B cell (primary cell): ENCODE measurements at regions not wholly inside any gene's neighbourhood (a gene's known extent, or its start where the extent isn't known, plus 50 kb on each side); places are given as distances from the start of the nearest gene placed in this dataset.

Source experiments
- CTCF ChIP-seq: fragments of 200-600 bp; IDR thresholded peaks from one replicate; pipeline ENCODE4 v1.8.0; 2022; ENCODE audit warnings: antibody characterized with exemption, mild to moderate bottlenecking
- EZH2 ChIP-seq: IDR thresholded peaks from 2 replicates; pipeline ENCODE4 v1.6.1; 2012; ENCODE audit warnings: borderline replicate concordance, low read depth, mild to moderate bottlenecking, moderate library complexity, low read length; ENCODE audit not compliant: insufficient read depth, poor library complexity, severe bottlenecking

- TF ChIP-seq EZH2 (no peak), CTCF (no peak)
Observed at GRCh38 chr4:116734178-116734577, 351.2 kb downstream of the TRAM1L1 start.
